IMR-90 (cell line): ENCODE measurements at regions not wholly inside any gene's neighbourhood (a gene's known extent, or its start where the extent isn't known, plus 50 kb on each side); places are given as distances from the start of the nearest gene placed in this dataset.

Experiments
- ATAC-seq: fragments of 200-7000 bp; cut with Tn5 transposase; 2 replicates; pipeline ENCODE4 v1.9.1; 2020; ENCODE audit warnings: low read depth, mild to moderate bottlenecking, moderate library complexity
- BruUV-seq: library from RNA; stranded (reverse); fragments of 400-500 nt; replicated peaks from 2 replicates; lab custom pipeline; 2021; lab: Mats Ljungman, UMichigan
- CTCF ChIA-PET: fragments of 300-600 bp; formaldehyde crosslinking; extraction: SDS; loops from one replicate; lab custom pipeline; 2021; ENCODE audit warnings: antibody characterized with exemption; lab: Yijun Ruan, JAX
- POLR2A ChIA-PET: fragments of 300-600 bp; sonication (Branson Sonifier 250); formaldehyde crosslinking; loops from one replicate; lab custom pipeline; 2022; ENCODE audit warnings: antibody characterized with exemption; ENCODE audit not compliant: unreplicated experiment; lab: Charles Lee
- DNase-seq: peaks from one replicate; pipeline ENCODE4 v3.0.0; 2013
- H2AFZ ChIP-seq: replicated peaks from 2 replicates; pipeline ENCODE3; 2013; ENCODE audit warnings: low read length, mild to moderate bottlenecking; ENCODE audit not compliant: poor library complexity
- H2AK5ac ChIP-seq: 2 replicates; pipeline ENCODE4 v1.6.1; 2013; ENCODE audit warnings: low read depth, low read length, inconsistent platforms
- H2AK9ac ChIP-seq: replicated peaks from 2 replicates; pipeline ENCODE3; 2013; ENCODE audit warnings: mild to moderate bottlenecking, low read depth, low read length, moderate library complexity; ENCODE audit not compliant: poor library complexity
- H2BK120ac ChIP-seq: 2 replicates; pipeline ENCODE4 v1.6.1; 2013; ENCODE audit warnings: low read depth, low read length, inconsistent platforms
- H2BK15ac ChIP-seq: 3 replicates; pipeline ENCODE4 v1.6.1; 2013; ENCODE audit warnings: low read depth, low read length, inconsistent platforms
- H2BK20ac ChIP-seq: 2 replicates; pipeline ENCODE4 v1.6.1; 2013; ENCODE audit warnings: low read depth, mild to moderate bottlenecking, inconsistent platforms, low read length, moderate library complexity
- H2BK5ac ChIP-seq: 2 replicates; pipeline ENCODE4 v1.6.1; 2013; ENCODE audit warnings: mild to moderate bottlenecking, low read depth, low read length, inconsistent platforms; ENCODE audit not compliant: poor library complexity, severe bottlenecking
- H3K14ac ChIP-seq: replicated peaks from 2 replicates; pipeline ENCODE4 v1.6.1; 2013; ENCODE audit warnings: low read depth, low read length, inconsistent platforms
- H3K18ac ChIP-seq: 2 replicates; pipeline ENCODE4 v1.6.1; 2013; ENCODE audit warnings: low read depth, low read length, control low read depth
- H3K23ac ChIP-seq: 2 replicates; pipeline ENCODE4 v1.6.1; 2013; ENCODE audit warnings: low read depth, low read length, inconsistent platforms
- H3K27ac ChIP-seq: 2 replicates; pipeline ENCODE4 v1.5.1; 2013; ENCODE audit warnings: mild to moderate bottlenecking, control low read depth, low read length; ENCODE audit not compliant: insufficient read depth
- H3K27me3 ChIP-seq: 2 replicates; pipeline ENCODE4 v1.6.1; 2013; ENCODE audit warnings: low read length; ENCODE audit not compliant: control insufficient read depth, insufficient read depth
- H3K36me3 ChIP-seq: 2 replicates; pipeline ENCODE4 v1.6.1; 2013; ENCODE audit warnings: low read length, mixed read lengths; ENCODE audit not compliant: control insufficient read depth, insufficient read depth
- H3K4ac ChIP-seq: 2 replicates; pipeline ENCODE4 v1.6.1; 2013; ENCODE audit warnings: low read depth, low read length, inconsistent platforms
- H3K4me1 ChIP-seq: 2 replicates; pipeline ENCODE4 v1.6.1; 2013; ENCODE audit warnings: low read length, mixed read lengths; ENCODE audit not compliant: control insufficient read depth, insufficient read depth
- H3K4me2 ChIP-seq: 2 replicates; pipeline ENCODE4 v1.6.1; 2013; ENCODE audit warnings: low read depth, mild to moderate bottlenecking, control low read depth, low read length, moderate library complexity
- H3K4me3 ChIP-seq: 2 replicates; pipeline ENCODE4 v1.5.1; 2013; ENCODE audit warnings: low read depth, mild to moderate bottlenecking, control low read depth, low read length, moderate library complexity; ENCODE audit not compliant: insufficient read depth
- H3K56ac ChIP-seq: 2 replicates; pipeline ENCODE4 v1.6.1; 2013; ENCODE audit warnings: low read length, inconsistent platforms; ENCODE audit not compliant: insufficient read depth; ENCODE audit errors: extremely low read depth
- H3K79me1 ChIP-seq, 2 experiments: 2 replicates each; pipeline ENCODE4 v1.6.1; 2013; ENCODE audit warnings: low read length in 2 of 2, inconsistent platforms in 1 of 2, low read depth in 1 of 2
- H3K9ac ChIP-seq: 2 replicates; pipeline ENCODE4 v1.6.1; 2013; ENCODE audit warnings: low read depth, low read length, control low read depth
- H3K9me1 ChIP-seq: 2 replicates; pipeline ENCODE4 v1.6.1; 2013; ENCODE audit warnings: low read length, inconsistent platforms; ENCODE audit not compliant: insufficient read depth
- H3K9me3 ChIP-seq: 2 replicates; pipeline ENCODE4 v1.6.1; 2013; ENCODE audit warnings: low read length; ENCODE audit not compliant: control insufficient read depth, insufficient read depth
- H4K20me1 ChIP-seq: 2 replicates; pipeline ENCODE4 v1.6.1; 2013; ENCODE audit warnings: low read length, inconsistent platforms; ENCODE audit not compliant: insufficient read depth
- H4K5ac ChIP-seq: 2 replicates; pipeline ENCODE4 v1.6.1; 2013; ENCODE audit warnings: mild to moderate bottlenecking, low read depth, low read length, control low read depth
- H4K8ac ChIP-seq, 2 experiments: 2 replicates each; pipeline ENCODE4 v1.6.1; 2013; ENCODE audit warnings: low read depth in 2 of 2, low read length in 2 of 2, control low read depth in 1 of 2, inconsistent platforms in 1 of 2
- H4K91ac ChIP-seq: 2 replicates; pipeline ENCODE4 v1.6.1; 2013; ENCODE audit warnings: low read depth, low read length, inconsistent platforms; ENCODE audit not compliant: insufficient read depth
- BHLHE40 ChIP-seq: fragments of 150-350 bp; IDR thresholded peaks from 2 replicates; pipeline ENCODE4 v1.6.1; 2016; ENCODE audit warnings: mild to moderate bottlenecking, low read depth, low read length
- CEBPB ChIP-seq: IDR thresholded peaks from 2 replicates; pipeline ENCODE4 v1.6.1; 2012; ENCODE audit warnings: low read depth, low read length, improper control_type of control experiment
- CHD1 ChIP-seq: IDR thresholded peaks from 2 replicates; pipeline ENCODE4 v1.6.1; 2012; ENCODE audit warnings: low read depth, low read length, improper control_type of control experiment
- FOS ChIP-seq: fragments of 150-350 bp; IDR thresholded peaks from 2 replicates; pipeline ENCODE4 v1.6.1; 2016; ENCODE audit warnings: low read depth, low read length
- MAFK ChIP-seq: IDR thresholded peaks from 2 replicates; pipeline ENCODE4 v1.6.1; 2012; ENCODE audit warnings: low read depth, low read length, improper control_type of control experiment
- MAZ ChIP-seq: IDR thresholded peaks from 2 replicates; pipeline ENCODE4 v1.6.1; 2012; ENCODE audit warnings: low read depth, mild to moderate bottlenecking, low read length, improper control_type of control experiment, moderate library complexity, borderline replicate concordance
- MXI1 ChIP-seq: IDR thresholded peaks from 2 replicates; pipeline ENCODE4 v1.6.1; 2012; ENCODE audit warnings: low read depth, mild to moderate bottlenecking, low read length, moderate library complexity, borderline replicate concordance
- NFE2L2 ChIP-seq: fragments of 150-350 bp; IDR thresholded peaks from 2 replicates; pipeline ENCODE4 v1.6.1; 2016; ENCODE audit warnings: low read depth, mild to moderate bottlenecking, low read length
- POLR2A ChIP-seq: IDR thresholded peaks from 2 replicates; pipeline ENCODE4 v1.6.1; 2012; ENCODE audit warnings: mild to moderate bottlenecking, low read depth, low read length
- RAD21 ChIP-seq: IDR thresholded peaks from 2 replicates; pipeline ENCODE4 v1.6.1; 2012; ENCODE audit warnings: low read length, improper control_type of control experiment
- RCOR1 ChIP-seq: IDR thresholded peaks from 2 replicates; pipeline ENCODE4 v1.6.1; 2012; ENCODE audit warnings: mild to moderate bottlenecking, low read length, improper control_type of control experiment; ENCODE audit not compliant: insufficient replicate concordance
- RFX5 ChIP-seq: IDR thresholded peaks from 2 replicates; pipeline ENCODE4 v1.8.0; 2012; ENCODE audit warnings: low read depth, mild to moderate bottlenecking, low read length, moderate library complexity
- SMC3 ChIP-seq: fragments of 150-350 bp; IDR thresholded peaks from 2 replicates; pipeline ENCODE4 v1.6.1; 2016; ENCODE audit warnings: low read depth, mild to moderate bottlenecking, antibody characterized with exemption, low read length, moderate library complexity
- WGBS, 2 experiments: methylation state at CpG; one replicate each; pipeline versions ENCODE4 v1.1.5 to v1.1.7; 2013; ENCODE audit warnings: missing lambda C conversion rate in 2 of 2; ENCODE audit not compliant: insufficient read length in 1 of 2; ENCODE audit errors: extremely low coverage in 2 of 2; 5-methylcytosine and 5-hydroxymethylcytosine counted together
- dilution Hi-C: fragments of 300-500 bp; cut with HindIII; formaldehyde crosslinking; loops from one replicate; pipeline ENCODE4 v1.14.3; 2018; ENCODE audit warnings: low sequenced_read_pairs; ENCODE audit not compliant: unreplicated experiment
- in situ Hi-C: fragments of 300-500 bp; cut with MboI; formaldehyde crosslinking; loops from 3 replicates; pipeline ENCODE4 v1.14.3; 2019; ENCODE audit warnings: low sequenced_read_pairs, inconsistent platforms, mixed read lengths
- intact Hi-C: fragments of 100-400 bp; cut with micrococcal nuclease; formaldehyde crosslinking; loops from 2 replicates; pipeline ENCODE4 v1.10.0; 2022
- TF ChIP-seq, protein P1 (sequence below): conservative IDR thresholded peaks from 2 replicates; pipeline ENCODE4 v1.5.1; 2012; ENCODE audit warnings: mild to moderate bottlenecking, low read depth, low read length, improper control_type of control experiment
- TF ChIP-seq, protein P2 (sequence below): fragments of 150-350 bp; IDR thresholded peaks from 2 replicates; pipeline ENCODE4 v1.6.1; 2016; ENCODE audit warnings: low read depth, mild to moderate bottlenecking, low read length, moderate library complexity, borderline replicate concordance
- TF ChIP-seq, protein P3 (sequence below): fragments of 150-350 bp; IDR thresholded peaks from 2 replicates; pipeline ENCODE4 v1.6.1; 2017; ENCODE audit warnings: mild to moderate bottlenecking, antibody characterized with exemption, low read length, low read depth

DNA sequence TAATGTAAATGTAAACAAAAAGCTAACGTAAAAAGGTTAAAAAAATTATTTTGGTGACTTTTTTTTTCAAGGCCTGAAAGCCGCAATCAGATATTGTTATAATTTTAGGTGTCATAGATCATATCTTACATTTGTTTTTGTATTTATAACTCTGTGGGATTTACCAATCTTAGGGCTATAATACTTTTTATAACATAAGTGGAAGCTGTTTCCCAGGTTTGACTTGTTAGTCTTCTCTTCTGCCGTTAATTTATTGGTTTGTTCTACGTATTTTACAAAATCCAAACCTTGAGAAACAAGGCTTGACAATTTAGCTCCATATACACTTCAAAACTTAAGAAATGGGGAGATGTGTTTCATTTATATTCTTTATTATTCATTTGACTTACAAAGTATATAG is 119.4 kb downstream of the EVX1 start:
- WGBS, 2 experiments = no CpG with 5 or more reads among the region's 4 CpGs
- BruUV-seq = no TSS peak
- Histone ChIP-seq H2AFZ (no peak overlapping the region), H3K36me3 (no peaks in the 10 kb centered on the region), H2BK20ac (no peak overlapping the region), H3K27me3 (peaks cover 9% of the 10 kb centered on the region), H3K9me3 (no peaks in the 10 kb centered on the region), H3K56ac (no peak overlapping the region), H3K9ac (no peak overlapping the region), H3K79me1 (no peaks in the 10 kb centered on the region), H2BK15ac (no peak overlapping the region), H3K4ac (no peak overlapping the region), H3K18ac (no peak overlapping the region), H3K4me1 (peaks cover 9% of the 10 kb centered on the region), H4K91ac (no peak overlapping the region), H2AK9ac (no peak overlapping the region), H3K4me3 (no peak overlapping the region), H3K4me2 (no peak overlapping the region), H2BK120ac (no peak overlapping the region), H2AK5ac (no peak overlapping the region), H2BK5ac (no peak overlapping the region), H3K9me1 (no peaks in the 10 kb centered on the region), H4K20me1 (no peaks in the 10 kb centered on the region), H3K23ac (no peak overlapping the region), H3K27ac (no peak overlapping the region), H4K8ac (no peak overlapping the region), H4K5ac (no peak overlapping the region), H3K14ac (no peak overlapping the region)
- ChIA-PET POLR2A (interaction anchor here (0.6 kb wide), 1 partner anchor 1433 kb away, joined by 3 read pairs; no protein-coding TSS in a partner anchor), CTCF (no interaction called here)
- no peak for TF ChIP-seq BHLHE40
- no peak for TF ChIP-seq MAZ
- no peak for TF ChIP-seq RCOR1
- no peak for TF ChIP-seq MAFK
- TF ChIP-seq NFE2L2 = no peak
- TF ChIP-seq FOS = no peak
- no peak for TF ChIP-seq CEBPB
- TF ChIP-seq, protein P1, sequence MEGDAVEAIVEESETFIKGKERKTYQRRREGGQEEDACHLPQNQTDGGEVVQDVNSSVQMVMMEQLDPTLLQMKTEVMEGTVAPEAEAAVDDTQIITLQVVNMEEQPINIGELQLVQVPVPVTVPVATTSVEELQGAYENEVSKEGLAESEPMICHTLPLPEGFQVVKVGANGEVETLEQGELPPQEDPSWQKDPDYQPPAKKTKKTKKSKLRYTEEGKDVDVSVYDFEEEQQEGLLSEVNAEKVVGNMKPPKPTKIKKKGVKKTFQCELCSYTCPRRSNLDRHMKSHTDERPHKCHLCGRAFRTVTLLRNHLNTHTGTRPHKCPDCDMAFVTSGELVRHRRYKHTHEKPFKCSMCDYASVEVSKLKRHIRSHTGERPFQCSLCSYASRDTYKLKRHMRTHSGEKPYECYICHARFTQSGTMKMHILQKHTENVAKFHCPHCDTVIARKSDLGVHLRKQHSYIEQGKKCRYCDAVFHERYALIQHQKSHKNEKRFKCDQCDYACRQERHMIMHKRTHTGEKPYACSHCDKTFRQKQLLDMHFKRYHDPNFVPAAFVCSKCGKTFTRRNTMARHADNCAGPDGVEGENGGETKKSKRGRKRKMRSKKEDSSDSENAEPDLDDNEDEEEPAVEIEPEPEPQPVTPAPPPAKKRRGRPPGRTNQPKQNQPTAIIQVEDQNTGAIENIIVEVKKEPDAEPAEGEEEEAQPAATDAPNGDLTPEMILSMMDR = no peak
- no peak for TF ChIP-seq SMC3
- TF ChIP-seq, protein P2, sequence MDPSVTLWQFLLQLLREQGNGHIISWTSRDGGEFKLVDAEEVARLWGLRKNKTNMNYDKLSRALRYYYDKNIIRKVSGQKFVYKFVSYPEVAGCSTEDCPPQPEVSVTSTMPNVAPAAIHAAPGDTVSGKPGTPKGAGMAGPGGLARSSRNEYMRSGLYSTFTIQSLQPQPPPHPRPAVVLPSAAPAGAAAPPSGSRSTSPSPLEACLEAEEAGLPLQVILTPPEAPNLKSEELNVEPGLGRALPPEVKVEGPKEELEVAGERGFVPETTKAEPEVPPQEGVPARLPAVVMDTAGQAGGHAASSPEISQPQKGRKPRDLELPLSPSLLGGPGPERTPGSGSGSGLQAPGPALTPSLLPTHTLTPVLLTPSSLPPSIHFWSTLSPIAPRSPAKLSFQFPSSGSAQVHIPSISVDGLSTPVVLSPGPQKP = no peak
- TF ChIP-seq MXI1 = no peak
- no peak for TF ChIP-seq RAD21
- no peak for TF ChIP-seq CHD1
- TF ChIP-seq RFX5 = no peak
- TF ChIP-seq, protein P3, sequence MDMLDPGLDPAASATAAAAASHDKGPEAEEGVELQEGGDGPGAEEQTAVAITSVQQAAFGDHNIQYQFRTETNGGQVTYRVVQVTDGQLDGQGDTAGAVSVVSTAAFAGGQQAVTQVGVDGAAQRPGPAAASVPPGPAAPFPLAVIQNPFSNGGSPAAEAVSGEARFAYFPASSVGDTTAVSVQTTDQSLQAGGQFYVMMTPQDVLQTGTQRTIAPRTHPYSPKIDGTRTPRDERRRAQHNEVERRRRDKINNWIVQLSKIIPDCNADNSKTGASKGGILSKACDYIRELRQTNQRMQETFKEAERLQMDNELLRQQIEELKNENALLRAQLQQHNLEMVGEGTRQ = no peak
- no peak for TF ChIP-seq POLR2A
- DNase-seq = no peak
- intact Hi-C loops = loop anchor here (10.0 kb wide), 1 partner anchor 203 kb away; no protein-coding TSS in a partner anchor
- ATAC-seq = no peak
- dilution Hi-C loops = no loop called here
- in situ Hi-C loops = no loop called here
